ENCODE measurements at regions not wholly inside any gene's neighbourhood (a gene's known extent, or its start where the extent isn't known, plus 50 kb on each side); places are given as distances from the start of the nearest gene placed in this dataset.
A peak's percentile ranks its signal among the peaks of the same experiment; 100 is the strongest.

- intact Hi-C loops (cut with DNase I, micrococcal nuclease) = no loop called here
- ATAC-seq (no peak), DNase-seq (no peak)
- TF ChIP-seq, protein P1, sequence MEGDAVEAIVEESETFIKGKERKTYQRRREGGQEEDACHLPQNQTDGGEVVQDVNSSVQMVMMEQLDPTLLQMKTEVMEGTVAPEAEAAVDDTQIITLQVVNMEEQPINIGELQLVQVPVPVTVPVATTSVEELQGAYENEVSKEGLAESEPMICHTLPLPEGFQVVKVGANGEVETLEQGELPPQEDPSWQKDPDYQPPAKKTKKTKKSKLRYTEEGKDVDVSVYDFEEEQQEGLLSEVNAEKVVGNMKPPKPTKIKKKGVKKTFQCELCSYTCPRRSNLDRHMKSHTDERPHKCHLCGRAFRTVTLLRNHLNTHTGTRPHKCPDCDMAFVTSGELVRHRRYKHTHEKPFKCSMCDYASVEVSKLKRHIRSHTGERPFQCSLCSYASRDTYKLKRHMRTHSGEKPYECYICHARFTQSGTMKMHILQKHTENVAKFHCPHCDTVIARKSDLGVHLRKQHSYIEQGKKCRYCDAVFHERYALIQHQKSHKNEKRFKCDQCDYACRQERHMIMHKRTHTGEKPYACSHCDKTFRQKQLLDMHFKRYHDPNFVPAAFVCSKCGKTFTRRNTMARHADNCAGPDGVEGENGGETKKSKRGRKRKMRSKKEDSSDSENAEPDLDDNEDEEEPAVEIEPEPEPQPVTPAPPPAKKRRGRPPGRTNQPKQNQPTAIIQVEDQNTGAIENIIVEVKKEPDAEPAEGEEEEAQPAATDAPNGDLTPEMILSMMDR (IDR thresholded peaks at IDR 0.05) = no peak
- H3K4me3 ChIP-seq = no peak overlapping the region
- H3K9me3 ChIP-seq = no peaks in the 10 kb centered on the region
- H3K36me3 ChIP-seq (ENCODE audit: low read depth) = no peaks in the 10 kb centered on the region
- peaks cover 4% of the 10 kb centered on the region for H3K4me1 ChIP-seq (ENCODE audit: low read depth)
Observed at GRCh38 chr10:31754803-31755624, 173.6 kb downstream of the ARHGAP12 start.

GRCh38 chr10:31753681-31754080, 174.9 kb downstream of the ARHGAP12 start:
- DNase-seq = no peak
- TF ChIP-seq, protein P1 (IDR thresholded peaks at IDR 0.05) = no peak
- intact Hi-C loops (cut with DNase I, micrococcal nuclease) = no loop called here
- no peak for ATAC-seq
- Histone ChIP-seq H3K36me3 (ENCODE audit: low read depth) (no peaks in the 10 kb centered on the region), H3K9me3 (no peaks in the 10 kb centered on the region), H3K4me1 (ENCODE audit: low read depth) (peaks cover 4% of the 10 kb centered on the region), H3K4me3 (no peak overlapping the region)

- ATAC-seq (no peak), DNase-seq (no peak)
- H3K4me1 ChIP-seq (ENCODE audit: low read depth) = peaks cover 4% of the 10 kb centered on the region
- intact Hi-C loops (cut with DNase I, micrococcal nuclease) = no loop called here
- no peaks in the 10 kb centered on the region for H3K9me3 ChIP-seq
- no peak overlapping the region for H3K4me3 ChIP-seq
- H3K36me3 ChIP-seq (ENCODE audit: low read depth) = no peaks in the 10 kb centered on the region
- TF ChIP-seq, protein P1 (IDR thresholded peaks at IDR 0.05) = no peak
Observed at GRCh38 chr10:31752170-31752569, 176.5 kb downstream of the ARHGAP12 start.

DNA sequence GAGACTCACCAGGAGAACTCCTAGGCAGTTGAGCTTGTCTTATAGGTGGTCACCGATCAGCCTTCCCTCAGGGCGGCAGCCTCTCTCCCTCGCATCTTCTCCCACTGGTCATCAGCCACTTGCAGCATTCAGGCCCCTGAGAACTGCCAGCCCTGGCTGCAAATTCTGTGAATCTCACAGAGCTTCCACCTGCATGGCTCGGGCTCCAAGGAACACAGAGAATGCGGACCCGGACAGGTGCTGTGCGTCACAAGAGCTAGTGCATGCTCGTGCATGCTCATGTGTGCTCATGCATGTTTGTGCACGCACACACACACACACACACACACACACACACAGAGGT, 176.9 kb downstream of the ARHGAP12 start:
- peaks cover 4% of the 10 kb centered on the region for H3K4me1 ChIP-seq (ENCODE audit: low read depth)
- intact Hi-C loops (cut with DNase I, micrococcal nuclease) = no loop called here
- no peak overlapping the region for H3K4me3 ChIP-seq
- no peak for DNase-seq
- TF ChIP-seq, protein P1 (IDR thresholded peaks at IDR 0.05) = no peak
- H3K36me3 ChIP-seq (ENCODE audit: low read depth) = no peaks in the 10 kb centered on the region
- no peaks in the 10 kb centered on the region for H3K9me3 ChIP-seq
- ATAC-seq = no peak

DNA sequence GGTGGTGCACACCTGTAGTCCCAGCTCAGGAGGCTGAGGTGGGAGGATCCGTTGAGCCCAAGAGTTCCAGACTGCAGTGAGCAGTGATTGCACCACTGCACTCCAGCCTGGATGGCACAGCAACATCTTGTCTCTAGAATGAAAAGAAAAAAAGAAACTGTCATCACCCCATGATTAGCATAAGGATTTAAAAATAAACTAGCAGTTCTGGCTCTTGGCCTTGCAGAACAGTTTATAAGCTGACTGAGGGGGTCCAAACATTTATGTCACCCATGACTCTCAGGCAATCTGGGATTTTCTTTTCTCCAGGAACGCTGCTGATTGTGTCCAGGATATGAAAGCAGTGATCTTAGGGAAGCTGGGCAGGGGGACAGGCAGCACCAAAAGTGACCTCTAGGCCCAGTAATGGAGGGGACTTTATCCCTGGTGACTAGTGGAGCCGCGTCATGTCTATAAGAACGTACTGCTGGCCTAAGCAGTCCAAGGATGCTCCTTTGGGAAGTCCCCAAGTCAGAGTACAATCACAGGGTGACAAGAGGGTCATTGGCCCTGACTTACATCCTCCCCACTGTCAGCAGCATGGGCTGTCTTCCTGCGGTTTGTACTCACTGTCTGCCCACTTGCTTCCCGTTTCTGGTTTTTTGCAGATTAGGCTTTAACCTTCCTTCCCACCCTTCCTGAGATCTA, 177.4 kb downstream of the ARHGAP12 start:
- H3K4me1 ChIP-seq (ENCODE audit: low read depth) = peaks cover 4% of the 10 kb centered on the region
- no peak for DNase-seq
- ATAC-seq = peak; percentile 45
- intact Hi-C loops (cut with DNase I, micrococcal nuclease) = no loop called here
- H3K9me3 ChIP-seq = no peaks in the 10 kb centered on the region
- no peaks in the 10 kb centered on the region for H3K36me3 ChIP-seq (ENCODE audit: low read depth)
- TF ChIP-seq, protein P1 (IDR thresholded peaks at IDR 0.05) = no peak
- no peak overlapping the region for H3K4me3 ChIP-seq

Measured in mucosa of descending colon (tissue), 3 donors.